ENCODE measurements at regions not wholly inside any gene's neighbourhood (a gene's known extent, or its start where the extent isn't known, plus 50 kb on each side); places are given as distances from the start of the nearest gene placed in this dataset.

GRCh38 chr10:30185916-30186315 is 126.5 kb upstream of the JCAD start:
- no peak for DNase-seq
- Histone ChIP-seq H3K27ac (peak overlapping the region in 2 of 5 donors; percentile 26 to 57), H3K36me3 (no peaks in the 10 kb centered on the region), H3K27me3 (no peaks in the 10 kb centered on the region), H3K9me3 (no peaks in the 10 kb centered on the region), H3K4me1 (peaks cover 0 to 27% (median 19%) of the 10 kb centered on the region in 4 donors), H3K4me3 (no peak overlapping the region)
- intact Hi-C loops (cut with DNase I; ENCODE audit: low total_unique reads) = no loop called here
- 52 to 76% (median 70%) methylated on average over 3 of the region's 3 CpGs for WGBS, 5 donors
- no peak for TF ChIP-seq EP300 (IDR thresholded peaks at IDR 0.05)
- TF ChIP-seq POLR2AphosphoS5 (IDR thresholded peaks at IDR 0.05) = peak in 1 of 3 donors; percentile 19

GRCh38 chr10:30185341-30185740 is 126.0 kb upstream of the JCAD start:
- DNase-seq = no peak
- H3K27ac ChIP-seq = no peak overlapping the region
- H3K4me3 ChIP-seq = no peak overlapping the region
- WGBS, 5 donors = 89 to 100% (median 95%) methylated on average over 1 of the region's 1 CpG
- TF ChIP-seq POLR2A (IDR thresholded peaks at IDR 0.05) (no peak), POLR2AphosphoS5 (IDR thresholded peaks at IDR 0.05) (no peak), EP300 (IDR thresholded peaks at IDR 0.05) (no peak), CTCF (IDR thresholded peaks at IDR 0.05) (no peak)
- H3K9me3 ChIP-seq = no peaks in the 10 kb centered on the region
- H3K4me1 ChIP-seq = peaks cover 0 to 27% (median 19%) of the 10 kb centered on the region in 4 donors
- H3K27me3 ChIP-seq = no peaks in the 10 kb centered on the region
- intact Hi-C loops (cut with DNase I; ENCODE audit: low total_unique reads) = no loop called here
- H3K36me3 ChIP-seq = no peaks in the 10 kb centered on the region

- intact Hi-C loops (cut with DNase I; ENCODE audit: low total_unique reads) = no loop called here
- H3K4me3 ChIP-seq = no peak overlapping the region
- peaks cover 0 to 27% (median 19%) of the 10 kb centered on the region in 4 donors for H3K4me1 ChIP-seq
Observed at GRCh38 chr10:30184397-30185033, 125.1 kb upstream of the JCAD start.

GRCh38 chr10:30183055-30183402 is 123.6 kb upstream of the JCAD start:
- H3K36me3 ChIP-seq = no peaks in the 10 kb centered on the region
- intact Hi-C loops (cut with DNase I; ENCODE audit: low total_unique reads) = no loop called here
- TF ChIP-seq CTCF (IDR thresholded peaks at IDR 0.05) (no peak), POLR2A (IDR thresholded peaks at IDR 0.05) (no peak), EP300 (IDR thresholded peaks at IDR 0.05) (no peak), POLR2AphosphoS5 (IDR thresholded peaks at IDR 0.05) (no peak)
- no peaks in the 10 kb centered on the region for H3K27me3 ChIP-seq
- H3K4me1 ChIP-seq = peaks cover 0 to 29% (median 17%) of the 10 kb centered on the region in 4 donors
- H3K9me3 ChIP-seq = no peaks in the 10 kb centered on the region
- no peak overlapping the region for H3K4me3 ChIP-seq
- no peak for DNase-seq
- 62 to 79% (median 70%) methylated on average over 5 to 9 of the region's 9 CpGs for WGBS, 5 donors
- H3K27ac ChIP-seq = peak overlapping the region in 3 of 5 donors; percentile 16 to 59 (median 58)

More at GRCh38 chr10:30184397-30185033, 125.1 kb upstream of the JCAD start:
- Histone ChIP-seq H3K27ac (no peak overlapping the region), H3K9me3 (no peaks in the 10 kb centered on the region), H3K36me3 (no peaks in the 10 kb centered on the region), H3K27me3 (no peaks in the 10 kb centered on the region)
- WGBS, 5 donors = 72 to 76% (median 74%) methylated on average over 7 of the region's 7 CpGs
- no peak for DNase-seq
- TF ChIP-seq EP300 (IDR thresholded peaks at IDR 0.05) (no peak), POLR2AphosphoS5 (IDR thresholded peaks at IDR 0.05) (no peak), POLR2A (IDR thresholded peaks at IDR 0.05) (no peak), CTCF (IDR thresholded peaks at IDR 0.05) (no peak)

All from stomach (tissue), 8 donors.